Uterus (tissue), 3 donors: ENCODE measurements at regions not wholly inside any gene's neighbourhood (a gene's known extent, or its start where the extent isn't known, plus 50 kb on each side); places are given as distances from the start of the nearest gene placed in this dataset.
"Not testable (repeated sequence)": the region's sequence is repeated elsewhere in the genome, so short reads cannot be mapped to it uniquely, and the experiment has no call there.

Experiments used
- DNase-seq, 2 donors: peaks; one replicate each; pipeline ENCODE4 v3.0.0-alpha.2; 2019 to 2020
- H3K27ac ChIP-seq, 2 donors: fragments of 200-600 bp; sonication (generic); 1 replicate in 1 of 2; 2 replicates in 1 of 2; pipeline ENCODE4 v1.5.1; 2016 to 2018
- H3K27me3 ChIP-seq, 2 donors: fragments of 200-600 bp; sonication (generic); one replicate each; pipeline ENCODE4 v1.5.1; 2018 to 2019; ENCODE audit warnings: control low read depth in 1 of 2
- H3K36me3 ChIP-seq, 2 donors: fragments of 200-600 bp; sonication (generic); one replicate each; pipeline ENCODE4 v1.5.1; 2019; ENCODE audit warnings: control low read depth in 1 of 2
- H3K4me1 ChIP-seq, 2 donors: fragments of 200-600 bp; sonication (generic); one replicate each; pipeline ENCODE4 v1.5.1; 2018 to 2019; ENCODE audit warnings: control low read depth in 1 of 2
- H3K4me3 ChIP-seq, 2 donors: fragments of 200-600 bp; sonication (generic); 1 replicate in 1 of 2; 2 replicates in 1 of 2; pipeline ENCODE4 v1.5.1; 2018 to 2019; ENCODE audit warnings: mild to moderate bottlenecking in 1 of 2
- H3K9me3 ChIP-seq, 2 donors: fragments of 200-600 bp; sonication (generic); one replicate each; pipeline ENCODE4 v1.5.1; 2019; ENCODE audit warnings: control low read depth in 1 of 2
- CTCF ChIP-seq, 4 experiments: fragments of 200-600 bp in 2 of 4; fragments of 450-650 bp in 2 of 4; sonication (generic) in 2 of 4; IDR thresholded peaks; one replicate each; pipeline ENCODE4 v1.5.1; 2016 to 2019; ENCODE audit warnings: antibody characterized with exemption in 4 of 4, mild to moderate bottlenecking in 2 of 4, moderate library complexity in 1 of 4
- POLR2A ChIP-seq, 2 donors: fragments of 450-650 bp; IDR thresholded peaks; one replicate each; pipeline ENCODE4 v1.6.1; 2016; ENCODE audit warnings: antibody characterized with exemption in 2 of 2, mild to moderate bottlenecking in 1 of 2, moderate library complexity in 1 of 2
- intact Hi-C: fragments of 100-400 bp; cut with DNase I; formaldehyde crosslinking; loops from one replicate; pipeline ENCODE4 v1.15.1; 2023; ENCODE audit warnings: low total_unique reads
- donor health status: DM: yes; HTN: yes; CAD: no.

DNA sequence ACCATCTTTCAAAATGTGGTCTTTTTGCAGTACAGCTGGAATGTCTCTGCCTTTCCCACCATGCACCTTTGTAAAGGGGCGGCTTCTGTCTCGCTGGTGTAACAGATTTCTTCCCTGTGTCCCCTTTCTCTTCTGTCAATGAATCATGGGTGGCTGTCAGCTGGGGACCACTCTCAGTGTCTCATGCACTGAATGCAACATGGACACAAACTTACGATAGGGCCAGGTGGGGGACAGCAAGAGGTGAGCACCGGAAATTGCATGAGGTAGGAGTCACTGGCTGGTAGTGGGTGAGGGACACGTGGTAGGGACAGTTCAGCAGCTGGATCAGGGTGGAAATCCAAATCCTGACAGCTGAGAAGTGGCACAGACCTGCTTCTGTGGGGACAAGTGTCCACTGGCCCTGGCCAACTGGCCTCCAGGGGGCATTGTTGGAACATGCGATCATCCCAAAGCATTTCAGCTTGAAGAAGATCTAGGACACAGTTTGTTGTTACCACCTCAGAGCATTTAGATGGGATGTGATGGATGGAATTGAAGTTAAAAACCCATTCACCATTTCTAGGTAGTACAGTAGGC is 1383.5 kb downstream of the CDH12 start:
- H3K27ac ChIP-seq, H3K4me1 ChIP-seq, H3K27me3 ChIP-seq, H3K36me3 ChIP-seq, intact Hi-C loops, H3K4me3 ChIP-seq, H3K9me3 ChIP-seq, DNase-seq: not testable (repeated sequence)

GRCh38 chr5:21467544-21467943 is 1385.6 kb downstream of the CDH12 start:
- H3K4me3 ChIP-seq, DNase-seq, H3K9me3 ChIP-seq, H3K27me3 ChIP-seq, H3K27ac ChIP-seq, H3K36me3 ChIP-seq, intact Hi-C loops, H3K4me1 ChIP-seq: not testable (repeated sequence)

DNA sequence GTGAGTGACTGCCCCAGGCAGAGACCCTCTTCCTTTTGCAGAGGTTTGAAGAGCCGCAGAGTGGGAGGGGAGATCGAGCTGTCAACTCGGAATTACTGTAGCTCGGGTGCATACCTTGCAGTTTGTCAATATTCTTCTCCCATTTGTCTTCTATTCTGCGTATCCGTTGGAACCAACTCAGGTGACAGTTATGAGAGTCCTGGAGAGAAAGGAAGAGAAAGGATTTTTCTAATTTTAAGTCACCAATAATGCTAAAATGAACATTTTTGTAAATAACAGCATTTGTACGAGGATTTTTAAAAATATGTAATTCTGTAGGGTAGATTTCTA is 1393.4 kb downstream of the CDH12 start:
- Histone ChIP-seq H3K27ac (peak overlapping the region; percentile 65 to 74), H3K4me3 (peak overlapping the region; percentile 69 to 86)
- intact Hi-C loops, H3K36me3 ChIP-seq, DNase-seq, H3K9me3 ChIP-seq, H3K27me3 ChIP-seq, H3K4me1 ChIP-seq: not testable (repeated sequence)

GRCh38 chr5:21452449-21452848 is 1400.7 kb downstream of the CDH12 start:
- Histone ChIP-seq H3K27ac (no peak overlapping the region), H3K27me3 (no peaks in the 10 kb centered on the region), H3K4me1 (no peaks in the 10 kb centered on the region), H3K9me3 (no peaks in the 10 kb centered on the region), H3K4me3 (no peak overlapping the region), H3K36me3 (no peaks in the 10 kb centered on the region)
- intact Hi-C loops, result no loop called here
- no peak for DNase-seq
- TF ChIP-seq POLR2A (IDR thresholded peaks at IDR 0.05) (no peak), CTCF (IDR thresholded peaks at IDR 0.05) (no peak)

GRCh38 chr5:21432646-21433045 is 1420.5 kb downstream of the CDH12 start:
- no peaks in the 10 kb centered on the region for H3K9me3 ChIP-seq
- H3K4me1 ChIP-seq, result no peaks in the 10 kb centered on the region
- H3K36me3 ChIP-seq, result no peaks in the 10 kb centered on the region
- no peak overlapping the region for H3K4me3 ChIP-seq
- no peaks in the 10 kb centered on the region for H3K27me3 ChIP-seq
- TF ChIP-seq CTCF (IDR thresholded peaks at IDR 0.05) (no peak), POLR2A (IDR thresholded peaks at IDR 0.05) (no peak)
- no peak for DNase-seq
- no peak overlapping the region for H3K27ac ChIP-seq
- intact Hi-C loops, result no loop called here

GRCh38 chr5:21424907-21425306 is 1428.2 kb downstream of the CDH12 start:
- H3K27me3 ChIP-seq, result no peaks in the 10 kb centered on the region
- intact Hi-C loops, result no loop called here
- no peak overlapping the region for H3K4me3 ChIP-seq
- H3K9me3 ChIP-seq, result no peaks in the 10 kb centered on the region
- H3K36me3 ChIP-seq, result no peaks in the 10 kb centered on the region
- no peak for DNase-seq
- TF ChIP-seq POLR2A (IDR thresholded peaks at IDR 0.05) (no peak), CTCF (IDR thresholded peaks at IDR 0.05) (no peak)
- no peaks in the 10 kb centered on the region for H3K4me1 ChIP-seq
- no peak overlapping the region for H3K27ac ChIP-seq

DNA sequence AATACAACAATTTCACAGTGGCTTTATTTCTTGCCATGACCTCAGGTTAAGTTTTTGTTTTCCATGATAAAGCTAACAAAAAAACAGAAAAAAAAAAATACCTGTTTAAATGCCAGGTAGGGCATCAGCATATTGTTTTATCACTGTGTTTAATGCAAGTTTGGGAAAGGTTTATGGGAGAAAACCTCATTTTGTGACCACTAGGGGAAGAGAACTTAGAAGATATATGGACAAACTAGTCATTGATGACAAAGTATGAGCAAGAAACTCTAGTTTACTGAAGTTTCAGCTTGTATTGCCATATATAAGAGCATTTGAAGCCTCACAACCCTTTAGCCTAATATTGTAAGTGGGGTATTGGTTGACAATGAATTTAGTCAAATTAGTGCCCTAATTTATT is 1431.4 kb upstream of the CDH18 start:
- TF ChIP-seq CTCF (IDR thresholded peaks at IDR 0.05) (no peak), POLR2A (IDR thresholded peaks at IDR 0.05) (no peak)
- intact Hi-C loops, result no loop called here
- H3K4me1 ChIP-seq, result no peaks in the 10 kb centered on the region

DNA sequence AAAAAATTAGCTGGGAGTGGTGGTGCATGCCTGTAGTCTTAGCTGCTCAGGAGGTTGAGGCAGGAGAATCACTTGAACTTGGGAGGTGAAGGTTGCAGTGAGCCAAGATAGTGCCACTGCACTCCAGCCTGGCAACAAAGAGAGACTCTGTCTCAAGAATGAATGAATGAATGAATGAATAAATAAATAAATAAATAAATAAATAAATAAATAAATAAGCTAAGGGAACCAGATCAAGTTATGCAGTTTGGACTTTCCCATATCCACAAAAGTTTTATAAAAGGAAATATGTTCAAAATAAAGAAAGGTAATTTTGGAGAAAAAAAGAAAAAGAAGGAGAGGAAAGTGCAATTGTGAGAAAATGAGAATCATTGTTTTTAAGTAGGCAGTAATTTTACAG is 1414.1 kb upstream of the CDH18 start:
- H3K27ac ChIP-seq, H3K4me3 ChIP-seq, intact Hi-C loops, H3K4me1 ChIP-seq, H3K27me3 ChIP-seq, H3K9me3 ChIP-seq, H3K36me3 ChIP-seq, DNase-seq: not testable (repeated sequence)

More for the DNA sequence above, 1431.4 kb upstream of the CDH18 start:
- Histone ChIP-seq H3K27me3 (no peaks in the 10 kb centered on the region), H3K36me3 (no peaks in the 10 kb centered on the region), H3K27ac (no peak overlapping the region), H3K9me3 (no peaks in the 10 kb centered on the region), H3K4me3 (no peak overlapping the region)
- DNase-seq, result no peak
